OCI-LY1 (cell line): ENCODE measurements at regions not wholly inside any gene's neighbourhood (a gene's known extent, or its start where the extent isn't known, plus 50 kb on each side); places are given as distances from the start of the nearest gene placed in this dataset.

ENCODE experiments used
- EZH2 ChIP-seq: fragments of 200-600 bp; sonication (generic), shearing (Covaris generic); IDR thresholded peaks from 2 replicates; pipeline ENCODE4 v1.8.0; 2017; ENCODE audit warnings: borderline replicate concordance, mixed run types, mild to moderate bottlenecking, antibody characterized with exemption, low read length, moderate library complexity, mixed read lengths
- TF ChIP-seq, protein P1 (sequence below): fragments of 200-600 bp; sonication (generic), shearing (Covaris generic); IDR thresholded peaks from 2 replicates; pipeline ENCODE4 v1.5.1; 2017; ENCODE audit warnings: mild to moderate bottlenecking, antibody characterized with exemption, low read length, moderate library complexity, mixed read lengths

DNA sequence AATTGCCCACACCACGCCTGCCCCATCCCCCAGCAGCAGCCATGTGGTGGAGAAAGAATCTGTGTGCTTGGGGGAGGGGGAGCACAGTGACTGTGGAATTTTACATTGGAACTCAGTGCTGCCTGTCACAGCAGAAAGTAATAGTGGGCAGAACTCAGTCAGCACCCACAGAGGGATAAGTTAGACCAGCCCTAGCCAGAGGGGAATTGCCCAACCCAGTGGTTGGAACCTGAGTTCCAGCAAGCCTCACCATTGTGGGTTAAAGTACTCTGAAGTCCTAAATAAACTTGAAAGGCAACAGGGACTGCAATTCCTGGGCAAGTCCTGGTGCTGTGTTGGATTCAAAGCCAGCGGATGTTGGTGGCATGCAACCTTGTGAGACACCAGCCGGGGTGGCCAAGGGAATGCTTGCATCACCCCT, 88.8 kb downstream of the MRPL39 start:
- TF ChIP-seq, protein P1, sequence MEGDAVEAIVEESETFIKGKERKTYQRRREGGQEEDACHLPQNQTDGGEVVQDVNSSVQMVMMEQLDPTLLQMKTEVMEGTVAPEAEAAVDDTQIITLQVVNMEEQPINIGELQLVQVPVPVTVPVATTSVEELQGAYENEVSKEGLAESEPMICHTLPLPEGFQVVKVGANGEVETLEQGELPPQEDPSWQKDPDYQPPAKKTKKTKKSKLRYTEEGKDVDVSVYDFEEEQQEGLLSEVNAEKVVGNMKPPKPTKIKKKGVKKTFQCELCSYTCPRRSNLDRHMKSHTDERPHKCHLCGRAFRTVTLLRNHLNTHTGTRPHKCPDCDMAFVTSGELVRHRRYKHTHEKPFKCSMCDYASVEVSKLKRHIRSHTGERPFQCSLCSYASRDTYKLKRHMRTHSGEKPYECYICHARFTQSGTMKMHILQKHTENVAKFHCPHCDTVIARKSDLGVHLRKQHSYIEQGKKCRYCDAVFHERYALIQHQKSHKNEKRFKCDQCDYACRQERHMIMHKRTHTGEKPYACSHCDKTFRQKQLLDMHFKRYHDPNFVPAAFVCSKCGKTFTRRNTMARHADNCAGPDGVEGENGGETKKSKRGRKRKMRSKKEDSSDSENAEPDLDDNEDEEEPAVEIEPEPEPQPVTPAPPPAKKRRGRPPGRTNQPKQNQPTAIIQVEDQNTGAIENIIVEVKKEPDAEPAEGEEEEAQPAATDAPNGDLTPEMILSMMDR: no peak
- no peak for TF ChIP-seq EZH2
